ENCODE measurements at regions not wholly inside any gene's neighbourhood (a gene's known extent, or its start where the extent isn't known, plus 50 kb on each side); places are given as distances from the start of the nearest gene placed in this dataset.

DNA sequence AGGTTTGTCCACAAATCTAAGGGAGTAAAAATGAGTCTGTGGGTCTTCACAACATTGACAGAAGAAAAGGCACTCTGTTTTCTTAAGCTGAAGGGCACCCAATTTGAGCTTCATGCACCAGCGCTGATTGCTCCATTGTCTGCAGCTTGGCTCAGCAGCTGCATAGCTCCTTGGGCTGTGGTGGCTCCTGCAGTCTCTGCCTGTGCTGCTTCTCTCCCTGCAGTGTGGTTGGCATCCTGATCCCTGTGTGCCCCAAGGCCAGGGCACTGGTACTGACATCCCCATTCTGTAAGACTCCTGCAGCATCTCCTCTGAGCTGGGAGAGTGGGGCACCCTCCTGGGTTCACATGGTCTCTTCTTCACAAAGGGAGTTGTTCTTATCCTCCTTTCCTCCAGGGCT lies 83.2 kb upstream of the B3GAT2 start:
- DNase-seq: no peak
- Histone ChIP-seq H3K27ac (ENCODE audit: low read length) (no peak overlapping the region), H3K9ac (ENCODE audit: low read depth, low read length) (no peak overlapping the region), H4K20me1 (ENCODE audit: insufficient read depth, low read length) (no peaks in the 10 kb centered on the region), H3K79me2 (ENCODE audit: insufficient read depth, low read length) (no peaks in the 10 kb centered on the region), H3K9me3 (ENCODE audit: insufficient read depth, low read length, severe bottlenecking) (no peaks in the 10 kb centered on the region), H3K4me1 (ENCODE audit: insufficient read depth, low read length) (no peaks in the 10 kb centered on the region), H2AFZ (ENCODE audit: low read depth, low read length) (no peak overlapping the region), H3K4me3 (ENCODE audit: low read depth in 1 of 2, low read length in 2 of 2) (no peak overlapping the region), H3K4me2 (ENCODE audit: insufficient read depth, low read length) (no peak overlapping the region), H3K36me3 (ENCODE audit: insufficient read depth, low read length) (no peaks in the 10 kb centered on the region), H3K27me3 (ENCODE audit: insufficient read depth, low read length, poor library complexity) (no peaks in the 10 kb centered on the region)
- no peak for ATAC-seq (ENCODE audit: insufficient read depth, low read depth)
- TF ChIP-seq EZH2 (IDR thresholded peaks at IDR 0.05; ENCODE audit: borderline replicate concordance, low read depth, low read length, severe bottlenecking): no peak
- no peak for TF ChIP-seq CTCF (IDR thresholded peaks at IDR 0.05; ENCODE audit: borderline replicate concordance, extremely low read depth, low read length, poor library complexity, severe bottlenecking)

DNA sequence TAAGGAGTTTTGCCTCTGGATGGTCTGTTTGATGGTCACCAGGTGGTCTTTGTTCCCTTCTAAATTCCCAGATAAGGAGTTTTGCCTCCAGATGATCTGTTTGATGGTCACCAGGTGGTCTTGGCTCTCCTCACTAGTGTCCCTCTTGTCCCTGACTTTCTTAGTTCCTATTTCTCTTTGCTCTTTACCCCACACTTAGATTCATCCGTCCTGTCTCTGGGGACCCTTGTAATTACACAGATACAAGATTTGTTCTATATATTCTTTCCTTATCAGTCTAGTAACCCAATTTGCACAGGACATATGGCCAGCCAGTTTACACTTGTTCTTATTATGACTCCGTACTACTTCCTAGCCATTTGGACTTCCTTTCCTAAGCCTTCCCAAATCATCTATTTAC lies 84.0 kb upstream of the B3GAT2 start:
- Histone ChIP-seq H3K4me2 (ENCODE audit: insufficient read depth, low read length) (no peak overlapping the region), H4K20me1 (ENCODE audit: insufficient read depth, low read length) (no peaks in the 10 kb centered on the region), H3K79me2 (ENCODE audit: insufficient read depth, low read length) (no peaks in the 10 kb centered on the region), H3K27ac (ENCODE audit: low read length) (no peak overlapping the region), H3K4me1 (ENCODE audit: insufficient read depth, low read length) (no peaks in the 10 kb centered on the region), H2AFZ (ENCODE audit: low read depth, low read length) (no peak overlapping the region), H3K9ac (ENCODE audit: low read depth, low read length) (no peak overlapping the region), H3K9me3 (ENCODE audit: insufficient read depth, low read length, severe bottlenecking) (no peaks in the 10 kb centered on the region), H3K36me3 (ENCODE audit: insufficient read depth, low read length) (no peaks in the 10 kb centered on the region), H3K4me3 (ENCODE audit: low read depth in 1 of 2, low read length in 2 of 2) (no peak overlapping the region), H3K27me3 (ENCODE audit: insufficient read depth, low read length, poor library complexity) (no peaks in the 10 kb centered on the region)
- TF ChIP-seq EZH2 (IDR thresholded peaks at IDR 0.05; ENCODE audit: borderline replicate concordance, low read depth, low read length, severe bottlenecking) (no peak), CTCF (IDR thresholded peaks at IDR 0.05; ENCODE audit: borderline replicate concordance, extremely low read depth, low read length, poor library complexity, severe bottlenecking) (no peak)
- DNase-seq (no peak), ATAC-seq (ENCODE audit: insufficient read depth, low read depth) (no peak)

DNA sequence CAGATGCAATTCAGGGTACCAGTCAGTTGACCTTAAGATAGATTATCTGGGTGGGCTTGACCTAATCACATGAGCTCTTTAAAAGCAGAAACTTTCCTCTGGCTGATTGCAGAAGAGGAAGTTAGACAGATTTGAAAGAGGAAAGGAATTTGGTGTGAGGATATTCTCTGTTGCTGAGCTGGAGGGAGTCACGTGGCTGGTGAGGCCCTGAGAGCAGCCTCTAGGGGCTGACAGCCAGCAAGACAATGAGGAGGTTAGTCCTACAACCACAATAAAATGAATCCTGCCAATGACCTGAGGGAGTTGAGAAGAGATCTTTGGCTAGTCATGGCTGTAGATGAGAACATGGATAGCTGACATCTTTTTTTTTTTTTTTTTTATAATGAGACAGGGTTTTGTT lies 87.0 kb upstream of the B3GAT2 start:
- H4K20me1 ChIP-seq (ENCODE audit: insufficient read depth, low read length): no peaks in the 10 kb centered on the region
- no peaks in the 10 kb centered on the region for H3K9me3 ChIP-seq (ENCODE audit: insufficient read depth, low read length, severe bottlenecking)
- no peaks in the 10 kb centered on the region for H3K79me2 ChIP-seq (ENCODE audit: insufficient read depth, low read length)
- H3K4me2 ChIP-seq (ENCODE audit: insufficient read depth, low read length): no peak overlapping the region
- H2AFZ ChIP-seq (ENCODE audit: low read depth, low read length): no peak overlapping the region
- H3K4me3 ChIP-seq (ENCODE audit: low read depth in 1 of 2, low read length in 2 of 2): no peak overlapping the region
- H3K9ac ChIP-seq (ENCODE audit: low read depth, low read length): no peak overlapping the region
- ATAC-seq (ENCODE audit: insufficient read depth, low read depth) (no peak), DNase-seq (no peak)
- no peak for TF ChIP-seq EZH2 (IDR thresholded peaks at IDR 0.05; ENCODE audit: borderline replicate concordance, low read depth, low read length, severe bottlenecking)
- TF ChIP-seq CTCF (IDR thresholded peaks at IDR 0.05; ENCODE audit: borderline replicate concordance, extremely low read depth, low read length, poor library complexity, severe bottlenecking): no peak
- H3K4me1 ChIP-seq (ENCODE audit: insufficient read depth, low read length): no peaks in the 10 kb centered on the region
- no peaks in the 10 kb centered on the region for H3K36me3 ChIP-seq (ENCODE audit: insufficient read depth, low read length)
- no peak overlapping the region for H3K27ac ChIP-seq (ENCODE audit: low read length)
- no peaks in the 10 kb centered on the region for H3K27me3 ChIP-seq (ENCODE audit: insufficient read depth, low read length, poor library complexity)

- no peaks in the 10 kb centered on the region for H3K36me3 ChIP-seq (ENCODE audit: insufficient read depth, low read length)
- H3K9ac ChIP-seq (ENCODE audit: low read depth, low read length): no peak overlapping the region
- H3K9me3 ChIP-seq (ENCODE audit: insufficient read depth, low read length, severe bottlenecking): no peaks in the 10 kb centered on the region
- DNase-seq (no peak), ATAC-seq (ENCODE audit: insufficient read depth, low read depth) (no peak)
- H3K27ac ChIP-seq (ENCODE audit: low read length): no peak overlapping the region
- H4K20me1 ChIP-seq (ENCODE audit: insufficient read depth, low read length): no peaks in the 10 kb centered on the region
- H3K4me3 ChIP-seq (ENCODE audit: low read depth in 1 of 2, low read length in 2 of 2): no peak overlapping the region
- no peak for TF ChIP-seq CTCF (IDR thresholded peaks at IDR 0.05; ENCODE audit: borderline replicate concordance, extremely low read depth, low read length, poor library complexity, severe bottlenecking)
- TF ChIP-seq EZH2 (IDR thresholded peaks at IDR 0.05; ENCODE audit: borderline replicate concordance, low read depth, low read length, severe bottlenecking): no peak
- no peak overlapping the region for H3K4me2 ChIP-seq (ENCODE audit: insufficient read depth, low read length)
- no peaks in the 10 kb centered on the region for H3K27me3 ChIP-seq (ENCODE audit: insufficient read depth, low read length, poor library complexity)
- H2AFZ ChIP-seq (ENCODE audit: low read depth, low read length): no peak overlapping the region
- no peaks in the 10 kb centered on the region for H3K4me1 ChIP-seq (ENCODE audit: insufficient read depth, low read length)
- no peaks in the 10 kb centered on the region for H3K79me2 ChIP-seq (ENCODE audit: insufficient read depth, low read length)
These were observed 87.9 kb upstream of the B3GAT2 start for GRCh38 chr6:71044753-71045152.

Measured in DND-41 (cell line).